ENCODE measurements at regions not wholly inside any gene's neighbourhood (a gene's known extent, or its start where the extent isn't known, plus 50 kb on each side); places are given as distances from the start of the nearest gene placed in this dataset.
"Not testable (repeated sequence)": the region's sequence is repeated elsewhere in the genome, so short reads cannot be mapped to it uniquely, and the experiment has no call there.

GRCh38 chr4:118592289-118592688 is 92.9 kb upstream of the METTL14 start:
- TF ChIP-seq, protein P1, sequence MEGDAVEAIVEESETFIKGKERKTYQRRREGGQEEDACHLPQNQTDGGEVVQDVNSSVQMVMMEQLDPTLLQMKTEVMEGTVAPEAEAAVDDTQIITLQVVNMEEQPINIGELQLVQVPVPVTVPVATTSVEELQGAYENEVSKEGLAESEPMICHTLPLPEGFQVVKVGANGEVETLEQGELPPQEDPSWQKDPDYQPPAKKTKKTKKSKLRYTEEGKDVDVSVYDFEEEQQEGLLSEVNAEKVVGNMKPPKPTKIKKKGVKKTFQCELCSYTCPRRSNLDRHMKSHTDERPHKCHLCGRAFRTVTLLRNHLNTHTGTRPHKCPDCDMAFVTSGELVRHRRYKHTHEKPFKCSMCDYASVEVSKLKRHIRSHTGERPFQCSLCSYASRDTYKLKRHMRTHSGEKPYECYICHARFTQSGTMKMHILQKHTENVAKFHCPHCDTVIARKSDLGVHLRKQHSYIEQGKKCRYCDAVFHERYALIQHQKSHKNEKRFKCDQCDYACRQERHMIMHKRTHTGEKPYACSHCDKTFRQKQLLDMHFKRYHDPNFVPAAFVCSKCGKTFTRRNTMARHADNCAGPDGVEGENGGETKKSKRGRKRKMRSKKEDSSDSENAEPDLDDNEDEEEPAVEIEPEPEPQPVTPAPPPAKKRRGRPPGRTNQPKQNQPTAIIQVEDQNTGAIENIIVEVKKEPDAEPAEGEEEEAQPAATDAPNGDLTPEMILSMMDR (IDR thresholded peaks at IDR 0.05) = not testable (repeated sequence)
- TF ChIP-seq EZH2 (IDR thresholded peaks at IDR 0.05; ENCODE audit: borderline replicate concordance, insufficient read depth, low read depth, low read length, poor library complexity, severe bottlenecking) = not testable (repeated sequence)

All from B cell (primary cell).